ENCODE measurements at regions not wholly inside any gene's neighbourhood (a gene's known extent, or its start where the extent isn't known, plus 50 kb on each side); places are given as distances from the start of the nearest gene placed in this dataset.

GRCh38 chr6:151701911-151702562 lies 105.4 kb upstream of the ESR1 start:
- DNase-seq (ENCODE audit: low spot score): no peak

DNA sequence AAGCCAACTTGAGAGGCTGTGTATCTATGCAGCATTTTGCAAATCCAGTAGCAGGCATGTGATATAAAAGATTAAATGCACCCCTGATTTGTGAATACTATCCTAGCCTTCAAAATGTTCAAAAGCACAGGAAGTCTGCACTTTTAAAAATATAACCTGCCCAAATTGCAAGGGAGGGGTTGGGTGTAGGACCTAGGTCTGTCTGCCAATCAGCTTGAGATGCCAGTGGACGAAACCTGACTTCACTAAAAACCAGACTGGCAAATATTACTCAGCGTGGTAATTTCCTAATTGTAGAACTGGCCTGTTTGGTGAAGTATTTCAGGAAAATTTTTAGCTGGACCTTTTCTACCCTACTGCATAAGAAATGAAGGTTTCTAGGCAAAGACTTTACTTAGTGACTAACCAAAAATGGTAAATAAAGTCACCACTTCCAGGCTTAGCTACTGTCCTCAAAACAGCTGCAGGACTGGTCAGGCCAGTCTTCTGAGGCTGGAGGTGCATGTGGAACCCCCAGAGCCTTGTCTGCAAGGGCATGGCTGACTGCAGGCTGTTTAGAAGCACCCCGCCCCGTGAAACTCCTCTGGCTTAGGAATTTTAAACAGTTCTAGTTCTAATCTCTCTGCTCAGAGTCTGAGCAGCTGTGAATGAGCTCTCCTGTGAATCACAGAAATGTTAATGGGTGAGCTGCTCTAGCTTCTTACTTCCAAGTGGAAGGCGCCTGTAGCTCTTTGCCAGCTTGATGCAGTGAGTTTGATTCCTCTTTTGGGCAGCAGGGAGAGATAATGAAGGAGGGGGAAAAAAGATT lies 104.4 kb upstream of the ESR1 start:
- DNase-seq (ENCODE audit: low spot score): no peak

DNA sequence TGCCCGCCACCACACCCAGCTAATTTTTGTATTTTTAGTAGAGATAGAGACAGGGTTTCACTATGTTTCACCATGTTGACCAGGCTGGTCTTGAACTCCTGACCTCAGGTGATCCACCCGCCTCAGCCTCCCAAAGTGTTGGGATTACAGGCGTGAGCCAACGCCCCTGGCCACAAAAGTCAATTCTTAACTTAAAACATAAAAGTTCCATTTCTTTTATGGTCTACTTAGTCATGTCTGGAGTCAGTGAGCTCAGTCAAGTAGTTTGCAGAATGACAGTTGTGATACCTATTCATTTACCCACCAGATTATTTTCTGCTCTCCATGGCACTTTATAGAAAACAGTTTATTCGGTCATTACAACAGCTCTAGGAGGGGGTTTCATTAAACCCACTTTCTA lies 103.1 kb upstream of the ESR1 start:
- DNase-seq (ENCODE audit: low spot score): no peak

DNA sequence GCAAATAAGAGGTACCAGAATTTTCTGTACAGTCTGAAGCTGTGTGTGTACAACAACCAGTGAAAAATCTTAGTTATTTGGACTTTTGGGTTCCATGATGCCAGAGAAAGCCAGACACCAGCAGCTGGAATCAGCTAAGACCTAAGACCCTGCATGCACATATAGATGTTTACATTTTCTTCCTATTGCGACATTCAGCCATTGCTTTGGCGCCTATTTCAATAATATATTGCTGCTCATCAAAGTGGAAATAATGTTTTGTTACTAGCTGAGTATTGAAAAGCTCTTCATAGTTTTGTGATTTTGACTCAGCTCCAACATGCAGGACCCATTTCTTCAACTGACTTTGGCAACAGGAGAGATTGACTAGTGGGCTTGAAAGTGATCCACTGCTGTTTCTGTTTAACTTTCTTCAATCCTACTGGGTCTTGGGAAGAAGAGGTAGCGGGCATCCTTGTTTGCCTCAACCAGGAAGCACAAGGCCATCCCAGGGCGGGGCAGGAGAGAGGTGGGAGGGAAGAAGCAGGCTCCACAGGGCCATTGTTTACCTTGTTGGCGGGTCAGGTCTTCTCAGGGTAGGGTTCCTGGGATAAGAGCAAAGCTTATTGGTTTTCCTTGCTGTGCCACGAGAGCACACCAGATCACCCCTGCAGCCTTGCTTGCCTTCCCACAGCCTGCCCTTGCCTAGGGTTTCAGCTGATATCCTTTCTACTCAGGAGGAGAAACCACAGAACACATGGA lies 101.3 kb upstream of the ESR1 start:
- peak; percentile 26 for DNase-seq (ENCODE audit: low spot score)

- no peak for DNase-seq (ENCODE audit: low spot score)
These were observed 98.2 kb upstream of the ESR1 start for GRCh38 chr6:151709329-151709728.

DNA sequence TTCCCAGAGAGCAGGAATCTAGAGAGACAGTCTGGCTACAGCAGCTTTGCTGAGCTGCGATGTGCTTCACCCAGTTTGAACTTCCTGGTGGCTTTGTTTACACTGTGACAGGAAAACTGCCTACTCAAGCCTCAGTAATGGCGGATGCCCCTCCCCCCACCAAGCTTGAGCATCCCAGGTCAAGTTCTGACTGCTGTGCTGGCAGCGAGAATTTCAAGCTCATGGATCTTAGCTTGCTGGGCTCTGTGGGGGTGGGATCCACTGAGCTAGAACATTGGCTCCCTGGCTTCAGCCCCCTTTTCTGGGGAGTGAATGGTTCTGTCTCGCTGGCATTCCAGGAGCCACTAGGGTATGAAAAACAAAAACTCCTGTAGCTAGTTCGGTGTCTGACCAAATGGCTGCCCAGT lies 91.0 kb upstream of the ESR1 start:
- no peak for DNase-seq (ENCODE audit: low spot score)

- DNase-seq (ENCODE audit: low spot score): no peak
These were observed 88.4 kb upstream of the ESR1 start for GRCh38 chr6:151719070-151719469.

DNA sequence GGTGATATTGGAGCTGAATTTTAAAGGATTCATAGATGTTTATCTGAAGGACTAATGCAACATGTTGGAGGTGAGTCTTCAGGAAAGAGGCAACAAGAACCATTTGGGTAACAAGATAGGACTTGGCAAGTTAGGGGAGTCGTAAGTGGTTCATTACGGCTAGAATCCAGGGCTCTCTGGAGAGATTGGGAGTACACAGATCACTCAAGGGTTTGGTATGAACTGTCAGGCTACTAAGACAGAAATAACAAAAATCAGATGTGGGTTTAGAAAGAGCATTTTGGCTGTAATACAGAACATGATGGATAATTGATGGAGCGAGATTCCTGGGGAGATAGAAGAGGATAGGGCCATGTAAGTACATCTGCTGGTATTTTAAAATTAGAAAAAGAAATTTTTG lies 86.3 kb upstream of the ESR1 start:
- DNase-seq (ENCODE audit: low spot score): no peak

GRCh38 chr6:151721671-151722070 lies 85.8 kb upstream of the ESR1 start:
- DNase-seq (ENCODE audit: low spot score): no peak

GRCh38 chr6:151722342-151722741 lies 85.1 kb upstream of the ESR1 start:
- no peak for DNase-seq (ENCODE audit: low spot score)

- DNase-seq (ENCODE audit: low spot score): no peak
These were observed 84.3 kb upstream of the ESR1 start for GRCh38 chr6:151723152-151723551.

GRCh38 chr6:151729829-151730495 lies 77.5 kb upstream of the ESR1 start:
- no peak for DNase-seq (ENCODE audit: low spot score)

GRCh38 chr6:151730496-151730870 lies 77.0 kb upstream of the ESR1 start:
- DNase-seq (ENCODE audit: low spot score): no peak

- no peak for DNase-seq (ENCODE audit: low spot score)
These were observed 76.2 kb upstream of the ESR1 start for GRCh38 chr6:151731313-151731712.

DNA sequence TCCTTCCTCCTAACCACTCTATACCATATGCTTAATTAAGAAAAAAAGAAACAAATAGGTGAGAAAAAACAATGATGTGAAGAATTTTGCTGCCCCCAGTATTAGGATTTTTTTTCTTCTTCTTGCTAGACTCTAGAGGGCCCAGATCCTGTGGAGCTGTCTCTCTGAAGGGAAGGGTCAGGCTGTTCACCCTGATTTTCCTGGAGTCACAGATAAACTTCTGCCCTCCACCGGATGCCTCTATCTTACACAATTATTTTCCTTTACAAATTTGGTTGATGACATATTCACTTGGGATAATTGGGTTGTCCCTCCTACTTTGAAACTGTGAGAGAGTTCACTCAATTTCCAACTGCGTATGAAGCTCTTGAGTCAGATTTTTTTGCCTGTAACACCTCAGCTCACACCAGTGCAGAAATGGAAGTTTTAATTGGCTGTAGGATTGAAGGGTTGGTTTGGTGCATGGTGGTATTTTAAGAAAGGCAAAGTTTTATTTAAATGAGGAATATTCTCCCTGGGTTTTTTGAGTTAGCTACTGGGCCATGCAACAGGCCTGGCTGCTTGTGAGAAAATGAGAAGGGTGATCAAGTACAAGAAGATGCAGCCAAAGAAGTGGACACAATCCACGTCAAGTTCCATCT lies 73.7 kb upstream of the ESR1 start:
- DNase-seq (ENCODE audit: low spot score): no peak

- no peak for DNase-seq (ENCODE audit: low spot score)
These were observed 69.2 kb upstream of the ESR1 start for GRCh38 chr6:151738267-151738666.

- no peak for DNase-seq (ENCODE audit: low spot score)
These were observed 68.5 kb upstream of the ESR1 start for GRCh38 chr6:151738960-151739359.

DNA sequence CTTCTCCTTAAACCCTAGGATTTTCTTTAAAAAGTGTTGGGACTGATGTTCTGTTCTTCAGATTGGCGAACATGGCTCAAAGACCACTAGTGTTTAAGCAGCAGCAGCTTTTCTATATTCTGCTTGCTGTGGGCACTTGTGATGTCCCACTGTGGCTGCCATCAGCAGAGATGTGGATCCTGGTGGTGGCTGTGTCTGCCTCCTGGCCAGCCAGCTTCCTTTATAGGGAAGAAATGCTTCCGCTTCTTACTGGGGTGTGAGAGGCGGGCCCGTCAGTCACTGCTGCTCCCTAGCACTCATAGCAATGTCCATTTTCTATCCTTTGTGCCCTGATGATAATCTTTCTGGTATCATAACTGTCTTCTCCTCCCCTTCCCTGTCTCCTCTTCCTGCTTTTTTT lies 66.7 kb upstream of the ESR1 start:
- no peak for DNase-seq (ENCODE audit: low spot score)

GRCh38 chr6:151747896-151748295 lies 59.6 kb upstream of the ESR1 start:
- no peak for DNase-seq (ENCODE audit: low spot score)

GRCh38 chr6:151749341-151749740 lies 58.1 kb upstream of the ESR1 start:
- DNase-seq (ENCODE audit: low spot score): no peak

- no peak for DNase-seq (ENCODE audit: low spot score)
These were observed 53.9 kb upstream of the ESR1 start for GRCh38 chr6:151753581-151753980.

DNA sequence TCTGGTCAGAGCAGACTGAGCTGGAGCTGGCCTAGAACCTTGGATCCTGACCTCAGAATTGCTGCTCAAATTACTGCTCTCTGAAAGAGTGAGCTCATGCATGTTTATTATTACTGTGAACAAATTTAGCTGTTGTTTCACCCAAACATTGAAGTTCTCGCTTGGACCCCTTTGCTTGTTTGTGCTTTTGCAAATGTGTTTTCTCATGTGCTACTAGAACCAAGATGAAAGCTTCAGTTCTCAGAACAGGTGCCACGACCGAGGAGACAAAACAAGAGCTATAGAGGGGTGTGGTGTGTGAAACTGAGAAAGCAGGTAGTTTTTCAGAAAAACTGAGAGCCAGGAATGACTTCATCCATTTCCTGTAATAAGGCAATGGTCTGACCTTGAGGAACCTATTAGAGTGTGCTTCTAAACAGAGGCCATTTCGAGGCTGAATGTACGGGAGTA lies 50.0 kb upstream of the ESR1 start:
- DNase-seq (ENCODE audit: low spot score): no peak
